ENCODE measurements at regions not wholly inside any gene's neighbourhood (a gene's known extent, or its start where the extent isn't known, plus 50 kb on each side); places are given as distances from the start of the nearest gene placed in this dataset.

GRCh38 chr3:9301798-9302197 lies 52.4 kb upstream of the SRGAP3 start:
- DNase-seq (ENCODE audit: low spot score) = no peak
- TF ChIP-seq TCF7 (CRISPR knock-in tag; IDR thresholded peaks at IDR 0.05; ENCODE audit: low read depth) = no peak
- no peak for TF ChIP-seq MLX (CRISPR knock-in tag; IDR thresholded peaks at IDR 0.05)
- TF ChIP-seq TEAD4 (CRISPR knock-in tag; IDR thresholded peaks at IDR 0.05) = no peak
- TF ChIP-seq NFE2L1 (CRISPR knock-in tag; IDR thresholded peaks at IDR 0.05) = no peak
- no peak for TF ChIP-seq SMAD3 (CRISPR knock-in tag; IDR thresholded peaks at IDR 0.05; ENCODE audit: borderline replicate concordance)
- no peak for TF ChIP-seq CDX4 (CRISPR knock-in tag; IDR thresholded peaks at IDR 0.05; ENCODE audit: borderline replicate concordance)
- TF ChIP-seq ETV6 (CRISPR knock-in tag; IDR thresholded peaks at IDR 0.05) = no peak
- no peak for TF ChIP-seq GABPB1 (CRISPR knock-in tag; IDR thresholded peaks at IDR 0.05)
- TF ChIP-seq RORB (CRISPR knock-in tag; IDR thresholded peaks at IDR 0.05) = no peak
- TF ChIP-seq KAT7 (CRISPR knock-in tag; IDR thresholded peaks at IDR 0.05; ENCODE audit: borderline replicate concordance) = no peak
- no peak for TF ChIP-seq ZNF121 (CRISPR knock-in tag; IDR thresholded peaks at IDR 0.05)
- no peak for TF ChIP-seq ZNF512 (CRISPR knock-in tag; IDR thresholded peaks at IDR 0.05; ENCODE audit: borderline replicate concordance)
- no peak for TF ChIP-seq ZBTB43 (CRISPR knock-in tag; IDR thresholded peaks at IDR 0.05)
- no peak for TF ChIP-seq ELF4 (CRISPR knock-in tag; IDR thresholded peaks at IDR 0.05; ENCODE audit: low read depth)
- TF ChIP-seq TEAD1 (CRISPR knock-in tag; IDR thresholded peaks at IDR 0.05) = no peak
- H3K9me3 Mint-ChIP-seq = peaks cover 11% of the 10 kb centered on the region
- CTCF ChIA-PET = interaction anchor here (0.6 to 4.1 kb wide), 69 partner anchors 9 to 532 kb away, joined by 3 to 115 read pairs (median 5); partner anchors contain the start of genes OXTR, SRGAP3 and THUMPD3
- no peak for ATAC-seq
- H3K36me3 Mint-ChIP-seq = peaks cover 3% of the 10 kb centered on the region
- POLR2A ChIA-PET = interaction anchor here (1.4 kb wide), 1 partner anchor 52 kb away, joined by 3 read pairs; the partner anchor contains the start of gene SRGAP3
- H3K4me3 Mint-ChIP-seq = peak overlapping the region; percentile 70
- no peak overlapping the region for H3K27ac Mint-ChIP-seq
- H3K4me1 Mint-ChIP-seq = peaks cover 14% of the 10 kb centered on the region
- peaks cover 14% of the 10 kb centered on the region for H3K27me3 Mint-ChIP-seq (ENCODE audit: low read depth)

GRCh38 chr3:9302425-9303181 lies 53.2 kb upstream of the SRGAP3 start:
- Mint-ChIP-seq H3K4me3 (peak overlapping the region; percentile 70), H3K9me3 (peaks cover 11% of the 10 kb centered on the region), H3K27ac (no peak overlapping the region), H3K4me1 (peaks cover 14% of the 10 kb centered on the region), H3K36me3 (peaks cover 3% of the 10 kb centered on the region), H3K27me3 (ENCODE audit: low read depth) (peaks cover 14% of the 10 kb centered on the region)
- POLR2A ChIA-PET = interaction anchor here (0.9 to 1.4 kb wide), 2 partner anchors 53 to 315 kb away, joined by 3 read pairs; partner anchors contain the start of gene SRGAP3
- CTCF ChIA-PET = interaction anchor here (0.5 to 4.1 kb wide), 72 partner anchors 10 to 533 kb away, joined by 3 to 115 read pairs (median 5); partner anchors contain the start of genes OXTR, SRGAP3 and THUMPD3
- DNase-seq (ENCODE audit: low spot score) = peak; percentile 89
- ATAC-seq = peak; percentile 91
- TF ChIP-seq E2F4 (CRISPR knock-in tag; IDR thresholded peaks at IDR 0.05; ENCODE audit: borderline replicate concordance, low read depth) (no peak), SP1 (CRISPR knock-in tag; conservative IDR thresholded peaks at IDR 0.05) (0 out of 2 replicates have a peak, but pooled peaks have one; percentile 50), ARID4B (CRISPR knock-in tag; IDR thresholded peaks at IDR 0.05; ENCODE audit: borderline replicate concordance) (no peak), ZNF532 (CRISPR knock-in tag; IDR thresholded peaks at IDR 0.05; ENCODE audit: borderline replicate concordance) (no peak)
